GM12873 (cell line): ENCODE measurements at regions not wholly inside any gene's neighbourhood (a gene's known extent, or its start where the extent isn't known, plus 50 kb on each side); places are given as distances from the start of the nearest gene placed in this dataset.

Experiments used
- CTCF ChIP-seq: IDR thresholded peaks from 2 replicates; pipeline ENCODE4 v1.5.1; 2012; ENCODE audit warnings: low read depth, mild to moderate bottlenecking, moderate library complexity, low read length, control low read depth; ENCODE audit not compliant: insufficient read depth; ENCODE audit errors: missing control alignments

- TF ChIP-seq CTCF, result no peak
Observed at GRCh38 chr22:49373289-49373666, 454.4 kb downstream of the BRD1 start.

- no peak for TF ChIP-seq CTCF
Observed at GRCh38 chr22:49372530-49373288, 455.0 kb downstream of the BRD1 start.

- no peak for TF ChIP-seq CTCF
Observed at GRCh38 chr22:49372111-49372529, 455.6 kb downstream of the BRD1 start.

GRCh38 chr22:49371325-49372110 is 456.2 kb downstream of the BRD1 start:
- no peak for TF ChIP-seq CTCF

GRCh38 chr22:49370627-49371301 is 456.9 kb downstream of the BRD1 start:
- no peak for TF ChIP-seq CTCF

GRCh38 chr22:49369726-49370626 is 457.7 kb downstream of the BRD1 start:
- TF ChIP-seq CTCF, result no peak
